Tibial nerve (tissue), 4 donors: ENCODE measurements at regions not wholly inside any gene's neighbourhood (a gene's known extent, or its start where the extent isn't known, plus 50 kb on each side); places are given as distances from the start of the nearest gene placed in this dataset.

Experiments used
- DNase-seq, 2 donors: peaks; one replicate each; pipeline ENCODE4 v3.0.0-alpha.2; 2019; ENCODE audit warnings: low spot score in 2 of 2
- H3K27ac ChIP-seq, 4 donors: fragments of 200-600 bp; sonication (generic) in 3 of 4; one replicate each; pipeline ENCODE4 v1.5.1; 2017 to 2019; ENCODE audit warnings: mild to moderate bottlenecking in 1 of 4
- H3K27me3 ChIP-seq, 2 donors: fragments of 200-600 bp; sonication (generic) in 1 of 2; one replicate each; pipeline versions ENCODE4 v1.5.1 to v1.6.0; 2017 to 2019
- H3K36me3 ChIP-seq, 3 donors: fragments of 200-600 bp; sonication (generic); one replicate each; pipeline ENCODE4 v1.5.1; 2018 to 2019
- H3K4me1 ChIP-seq, 4 donors: fragments of 200-600 bp; sonication (generic) in 3 of 4; one replicate each; pipeline ENCODE4 v1.5.1; 2017 to 2019
- H3K4me3 ChIP-seq, 4 donors: fragments of 200-600 bp; sonication (generic) in 3 of 4; one replicate each; pipeline ENCODE4 v1.5.1; 2017 to 2019; ENCODE audit warnings: mild to moderate bottlenecking in 1 of 4, moderate library complexity in 1 of 4
- H3K9me3 ChIP-seq, 4 donors: fragments of 200-600 bp; sonication (generic) in 3 of 4; one replicate each; pipeline ENCODE4 v1.5.1; 2017 to 2019
- CTCF ChIP-seq, 5 experiments: fragments of 200-600 bp in 3 of 5; fragments of 450-650 bp in 2 of 5; sonication (generic) in 3 of 5; IDR thresholded peaks; one replicate each; pipeline ENCODE4 v1.5.1; 2016 to 2019; ENCODE audit warnings: antibody characterized with exemption in 5 of 5, mild to moderate bottlenecking in 3 of 5, moderate library complexity in 2 of 5
- EP300 ChIP-seq, 2 donors: sonication (generic); formaldehyde crosslinking; IDR thresholded peaks; one replicate each; pipeline ENCODE4 v1.6.1; 2017; ENCODE audit warnings: antibody characterized with exemption in 2 of 2, mild to moderate bottlenecking in 1 of 2
- POLR2A ChIP-seq, 2 donors: fragments of 450-650 bp; IDR thresholded peaks; one replicate each; pipeline ENCODE4 v1.6.1; 2017; ENCODE audit warnings: antibody characterized with exemption in 2 of 2, mild to moderate bottlenecking in 2 of 2, moderate library complexity in 2 of 2
- WGBS, 2 donors: methylation state at CpG; one replicate each; pipeline ENCODE4 v1.1.5; 2018; 5-methylcytosine and 5-hydroxymethylcytosine counted together

DNA sequence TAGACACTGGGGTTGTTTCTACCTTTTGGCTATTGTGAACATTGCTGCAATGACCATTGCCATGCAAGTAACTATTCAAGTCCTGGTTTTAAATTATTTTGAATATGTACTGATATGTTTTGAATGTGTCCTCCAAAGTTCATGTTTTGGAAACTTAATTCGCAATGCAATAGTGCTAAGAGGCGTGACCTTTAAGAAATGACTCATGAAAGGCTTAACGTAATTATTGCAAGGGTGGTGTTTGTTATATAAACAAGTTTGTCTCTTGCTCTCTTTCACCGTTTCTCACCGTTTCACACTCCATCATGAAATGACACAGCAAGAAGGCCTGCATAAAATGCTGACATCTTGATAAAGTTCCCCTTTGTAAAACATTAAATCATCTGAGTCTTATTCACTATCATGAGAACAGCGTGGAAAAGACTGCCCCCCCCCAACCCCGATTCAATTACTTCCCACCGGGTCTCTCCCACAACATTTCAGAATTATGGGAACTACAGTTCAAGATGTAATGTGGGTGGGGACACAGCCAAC, 506.9 kb upstream of the FAM47C start:
- Histone ChIP-seq H3K36me3 (no peaks in the 10 kb centered on the region), H3K4me1 (no peaks in the 10 kb centered on the region), H3K4me3 (no peak overlapping the region), H3K9me3 (no peaks in the 10 kb centered on the region), H3K27ac (no peak overlapping the region), H3K27me3 (no peaks in the 10 kb centered on the region)
- no peak for TF ChIP-seq POLR2A (IDR thresholded peaks at IDR 0.05)
- no peak for TF ChIP-seq EP300 (IDR thresholded peaks at IDR 0.05)
- no peak for TF ChIP-seq CTCF (IDR thresholded peaks at IDR 0.05)
- 83 to 88% methylated on average over 8 of the region's 8 CpGs for WGBS, 2 donors
- DNase-seq = no peak

DNA sequence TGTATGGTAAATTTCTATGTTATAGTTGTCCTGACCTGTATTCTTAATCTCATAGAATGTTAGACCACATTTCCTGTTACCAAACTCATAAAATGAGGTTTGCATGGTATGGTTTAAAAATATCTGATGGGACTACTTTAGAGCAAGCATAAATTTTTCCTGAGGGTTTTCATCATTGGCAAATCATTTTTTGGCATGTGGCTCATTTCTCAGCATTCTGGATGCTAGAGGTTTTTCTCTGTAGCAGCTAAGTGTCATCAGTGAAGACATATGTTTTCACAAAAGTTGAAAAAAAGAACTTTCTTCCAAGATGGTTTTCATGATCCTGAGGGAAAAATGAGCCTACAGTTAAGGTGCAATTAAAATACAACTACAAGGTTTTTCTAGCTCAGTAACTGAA, 503.5 kb upstream of the FAM47C start:
- no peaks in the 10 kb centered on the region for H3K36me3 ChIP-seq
- H3K27ac ChIP-seq = no peak overlapping the region
- DNase-seq = no peak

GRCh38 chrX:36508042-36508441, 500.1 kb upstream of the FAM47C start:
- H3K27ac ChIP-seq = no peak overlapping the region
- H3K27me3 ChIP-seq = no peaks in the 10 kb centered on the region
- H3K9me3 ChIP-seq = peaks cover 0 to 9% (median 0%) of the 10 kb centered on the region in 4 donors
- no peaks in the 10 kb centered on the region for H3K4me1 ChIP-seq
- TF ChIP-seq CTCF (IDR thresholded peaks at IDR 0.05) = no peak
- no peak for TF ChIP-seq EP300 (IDR thresholded peaks at IDR 0.05)
- TF ChIP-seq POLR2A (IDR thresholded peaks at IDR 0.05) = no peak
- 16% methylated on average over 1 of the region's 1 CpG; no CpG with 5 or more reads in 1 of the 2 donors for WGBS, 2 donors
- H3K36me3 ChIP-seq = no peaks in the 10 kb centered on the region
- no peak for DNase-seq
- no peak overlapping the region for H3K4me3 ChIP-seq

More for the DNA sequence above, 503.5 kb upstream of the FAM47C start:
- H3K27me3 ChIP-seq = no peaks in the 10 kb centered on the region
- H3K4me3 ChIP-seq = no peak overlapping the region
- peaks cover 0 to 9% (median 0%) of the 10 kb centered on the region in 4 donors for H3K9me3 ChIP-seq
- TF ChIP-seq EP300 (IDR thresholded peaks at IDR 0.05) = no peak
- no peak for TF ChIP-seq POLR2A (IDR thresholded peaks at IDR 0.05)
- TF ChIP-seq CTCF (IDR thresholded peaks at IDR 0.05) = no peak
- no peaks in the 10 kb centered on the region for H3K4me1 ChIP-seq

DNA sequence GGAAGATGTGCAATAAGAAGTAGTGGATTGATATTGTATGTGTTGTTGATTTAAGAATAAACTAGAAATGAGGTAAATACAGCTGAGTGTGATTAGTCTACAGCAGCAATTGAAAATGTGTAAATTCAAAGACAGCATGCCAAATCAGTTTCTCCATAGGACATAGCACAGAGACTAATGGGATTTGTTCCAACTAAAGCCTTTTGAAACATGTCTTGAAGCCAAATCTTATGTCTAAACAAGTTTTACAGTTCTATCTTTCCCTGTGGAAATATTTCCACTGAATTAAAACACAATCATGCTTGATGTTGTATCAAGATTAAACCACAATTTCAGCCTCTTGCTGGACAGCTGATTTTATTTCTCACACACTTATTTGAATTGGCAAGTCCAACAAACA, 497.4 kb upstream of the FAM47C start:
- H3K36me3 ChIP-seq = no peaks in the 10 kb centered on the region
- H3K4me3 ChIP-seq = no peak overlapping the region
- no peaks in the 10 kb centered on the region for H3K4me1 ChIP-seq
- no peak for DNase-seq
- no peak overlapping the region for H3K27ac ChIP-seq
- no peak for TF ChIP-seq CTCF (IDR thresholded peaks at IDR 0.05)
- no peak for TF ChIP-seq POLR2A (IDR thresholded peaks at IDR 0.05)
- no peak for TF ChIP-seq EP300 (IDR thresholded peaks at IDR 0.05)
- H3K27me3 ChIP-seq = no peaks in the 10 kb centered on the region
- H3K9me3 ChIP-seq = peaks cover 0 to 14% (median 3%) of the 10 kb centered on the region in 4 donors

- TF ChIP-seq CTCF (IDR thresholded peaks at IDR 0.05) (no peak), EP300 (IDR thresholded peaks at IDR 0.05) (no peak), POLR2A (IDR thresholded peaks at IDR 0.05) (no peak)
- H3K27ac ChIP-seq = no peak overlapping the region
- H3K4me3 ChIP-seq = no peak overlapping the region
- H3K9me3 ChIP-seq = no peaks in the 10 kb centered on the region
- H3K27me3 ChIP-seq = no peaks in the 10 kb centered on the region
- 73 to 90% methylated on average over 1 of the region's 1 CpG for WGBS, 2 donors
- DNase-seq = no peak
- no peaks in the 10 kb centered on the region for H3K36me3 ChIP-seq
- H3K4me1 ChIP-seq = no peaks in the 10 kb centered on the region
Observed at GRCh38 chrX:36528661-36529060, 479.5 kb upstream of the FAM47C start.
